IPS-18c (cell line): ENCODE measurements at regions not wholly inside any gene's neighbourhood (a gene's known extent, or its start where the extent isn't known, plus 50 kb on each side); places are given as distances from the start of the nearest gene placed in this dataset.

Experiments used
- H3K4me3 ChIP-seq: 2 replicates; pipeline ENCODE4 v1.7.0; 2013; ENCODE audit warnings: low read depth, mild to moderate bottlenecking, low read length, moderate library complexity; ENCODE audit not compliant: insufficient read depth
- H3K9me3 ChIP-seq: one replicate; pipeline ENCODE4 v1.6.1; 2013; ENCODE audit warnings: mild to moderate bottlenecking, low read length, moderate library complexity; ENCODE audit not compliant: control insufficient read depth, insufficient read depth

DNA sequence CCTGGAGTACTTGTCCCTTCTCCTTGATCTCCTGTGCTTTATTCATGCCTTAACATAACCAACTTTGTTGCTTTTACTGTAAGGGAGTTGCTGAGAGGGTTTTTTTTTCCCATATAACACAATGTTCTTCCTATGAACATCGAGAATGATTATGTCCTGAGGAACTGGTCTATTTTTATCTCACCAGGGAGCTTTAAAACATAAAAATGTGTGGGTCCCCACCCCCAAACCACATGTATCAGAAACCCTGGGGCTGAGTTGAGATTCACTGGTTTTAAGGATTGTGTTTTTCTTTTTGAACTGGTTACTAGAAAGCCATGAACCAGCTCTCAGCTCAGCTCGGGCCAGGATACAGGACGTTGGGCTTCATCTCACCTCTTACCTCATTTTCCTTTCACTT, 118.5 kb upstream of the JAG1 start:
- Histone ChIP-seq H3K9me3 (no peaks in the 10 kb centered on the region), H3K4me3 (no peak overlapping the region)

- Histone ChIP-seq H3K4me3 (no peak overlapping the region), H3K9me3 (no peaks in the 10 kb centered on the region)
Measured at GRCh38 chr20:10793766-10794165, 120.0 kb upstream of the JAG1 start.

GRCh38 chr20:10794765-10795164, 121.0 kb upstream of the JAG1 start:
- Histone ChIP-seq H3K4me3 (no peak overlapping the region), H3K9me3 (no peaks in the 10 kb centered on the region)

DNA sequence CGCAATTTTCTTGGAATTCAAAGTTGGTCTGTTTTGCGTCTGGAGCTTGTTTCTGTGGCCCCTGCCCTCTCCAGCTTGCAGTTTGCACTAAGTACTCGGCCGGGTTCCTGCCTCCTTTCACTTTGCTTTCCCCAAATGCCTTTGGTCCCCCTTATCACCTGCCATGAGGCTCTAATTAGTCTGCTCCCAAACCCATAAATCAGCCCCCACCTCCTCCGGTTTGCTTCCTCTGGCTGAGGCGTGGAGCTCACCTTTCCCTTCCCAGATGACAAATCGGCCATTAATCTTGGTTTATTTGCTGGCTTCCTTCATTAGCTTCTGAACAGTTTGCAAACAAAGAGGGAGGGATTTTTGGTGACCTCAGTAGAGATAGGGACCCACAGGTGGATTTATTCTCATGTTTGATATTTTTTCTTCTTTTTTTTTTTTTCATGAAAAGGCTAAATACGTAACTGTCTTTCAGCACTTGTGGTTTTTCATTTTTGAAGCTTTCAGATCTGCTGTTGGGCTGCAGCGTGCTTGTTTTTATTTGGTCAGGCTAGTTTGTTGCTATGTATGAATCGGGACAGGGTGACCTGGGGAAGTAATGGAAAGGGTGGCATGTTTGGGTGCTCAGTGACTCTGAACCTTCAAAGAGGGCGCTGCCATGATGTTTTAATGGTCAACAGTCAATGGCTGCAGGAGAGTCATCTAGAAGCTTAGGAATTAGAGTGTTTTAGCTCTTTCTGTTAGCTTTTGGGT, 121.7 kb upstream of the JAG1 start:
- Histone ChIP-seq H3K4me3 (no peak overlapping the region), H3K9me3 (no peaks in the 10 kb centered on the region)

DNA sequence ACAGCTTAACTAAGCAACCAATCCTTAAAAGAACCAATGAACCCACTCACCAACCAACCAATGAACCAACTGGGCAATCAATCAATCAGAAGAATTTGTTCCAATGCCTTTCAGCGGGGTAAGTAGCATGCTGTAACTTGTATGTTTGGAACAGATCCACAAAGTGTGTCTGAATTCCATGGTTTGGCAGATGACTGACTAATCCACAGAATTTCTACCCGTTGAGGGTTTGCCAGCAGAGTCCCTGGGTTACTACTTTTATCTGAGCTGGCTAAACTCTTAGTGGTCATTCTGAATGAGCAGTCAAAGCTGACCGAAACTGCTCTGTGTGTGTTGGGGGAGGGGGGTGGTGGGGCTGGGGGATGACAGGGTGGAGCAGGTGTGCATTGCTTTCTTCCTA, 125.0 kb upstream of the JAG1 start:
- Histone ChIP-seq H3K4me3 (no peak overlapping the region), H3K9me3 (no peaks in the 10 kb centered on the region)

DNA sequence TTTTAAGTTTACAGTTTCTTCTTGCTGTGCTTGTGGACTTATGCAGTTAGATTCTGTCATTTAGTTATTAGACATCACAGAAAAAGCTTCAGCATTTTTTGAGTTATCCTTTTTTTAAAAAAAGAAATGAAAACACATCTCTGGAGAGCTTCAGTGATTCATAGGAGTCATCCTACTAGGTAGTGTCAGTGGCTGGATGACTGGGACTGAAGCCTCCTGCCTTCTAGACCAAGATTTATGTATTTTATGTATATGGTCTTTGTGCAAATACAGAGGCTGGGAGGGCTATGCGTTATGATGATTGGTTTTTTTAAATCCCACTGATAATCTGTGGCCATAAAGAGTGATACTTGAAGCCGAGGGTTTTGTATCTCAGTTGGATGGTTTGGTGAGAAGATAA, 125.9 kb upstream of the JAG1 start:
- Histone ChIP-seq H3K9me3 (no peaks in the 10 kb centered on the region), H3K4me3 (no peak overlapping the region)

GRCh38 chr20:10800288-10800687, 126.5 kb upstream of the JAG1 start:
- no peak overlapping the region for H3K4me3 ChIP-seq
- no peaks in the 10 kb centered on the region for H3K9me3 ChIP-seq

GRCh38 chr20:10802236-10802635, 128.4 kb upstream of the JAG1 start:
- Histone ChIP-seq H3K9me3 (no peaks in the 10 kb centered on the region), H3K4me3 (no peak overlapping the region)

DNA sequence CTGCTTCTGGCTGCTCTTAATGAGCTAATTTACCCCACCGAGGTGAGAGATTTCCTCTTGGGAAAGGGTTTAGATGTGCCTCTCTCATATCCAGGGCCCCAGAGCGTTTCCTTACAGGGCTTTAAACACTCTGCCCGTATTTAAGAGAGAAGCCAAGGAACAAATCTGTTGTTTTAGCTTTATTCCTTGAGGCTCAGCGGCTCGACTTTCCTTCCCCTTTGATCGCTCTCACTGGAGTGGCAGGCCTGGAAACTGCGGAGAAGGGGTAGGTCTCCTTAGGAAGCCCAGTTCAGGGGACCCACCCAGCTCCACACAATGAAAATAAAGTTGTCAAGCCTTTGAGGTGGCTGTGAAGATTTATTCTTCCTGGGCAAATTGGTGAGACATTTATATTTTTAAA, 132.0 kb upstream of the JAG1 start:
- Histone ChIP-seq H3K9me3 (no peaks in the 10 kb centered on the region), H3K4me3 (no peak overlapping the region)

GRCh38 chr20:10806539-10806938, 132.7 kb upstream of the JAG1 start:
- Histone ChIP-seq H3K4me3 (no peak overlapping the region), H3K9me3 (no peaks in the 10 kb centered on the region)

GRCh38 chr20:10807013-10807412, 133.2 kb upstream of the JAG1 start:
- no peak overlapping the region for H3K4me3 ChIP-seq
- H3K9me3 ChIP-seq = no peaks in the 10 kb centered on the region

GRCh38 chr20:10812759-10813327, 139.0 kb upstream of the JAG1 start:
- no peaks in the 10 kb centered on the region for H3K9me3 ChIP-seq

DNA sequence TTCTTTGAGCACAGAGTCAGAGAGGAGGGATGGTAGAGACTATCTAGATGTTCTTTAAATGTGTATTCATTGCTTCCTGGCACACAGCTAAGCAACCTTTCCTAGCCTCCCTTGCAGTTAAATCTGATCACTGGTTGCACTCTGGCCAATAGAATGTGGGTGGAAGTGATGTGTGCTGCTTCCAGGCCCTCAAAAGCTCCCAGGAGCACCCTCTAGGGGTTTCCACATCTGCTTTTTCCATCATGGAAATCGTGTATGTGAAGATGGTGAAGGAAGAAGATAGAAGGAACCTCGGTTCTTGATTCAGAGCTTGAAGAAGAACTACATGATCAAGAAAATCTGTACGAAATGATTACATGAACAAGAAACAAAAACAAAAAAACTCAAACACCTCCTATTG, 149.8 kb upstream of the JAG1 start:
- Histone ChIP-seq H3K4me3 (no peak overlapping the region), H3K9me3 (no peaks in the 10 kb centered on the region)

More at GRCh38 chr20:10812759-10813327, 139.0 kb upstream of the JAG1 start:
- no peak overlapping the region for H3K4me3 ChIP-seq

DNA sequence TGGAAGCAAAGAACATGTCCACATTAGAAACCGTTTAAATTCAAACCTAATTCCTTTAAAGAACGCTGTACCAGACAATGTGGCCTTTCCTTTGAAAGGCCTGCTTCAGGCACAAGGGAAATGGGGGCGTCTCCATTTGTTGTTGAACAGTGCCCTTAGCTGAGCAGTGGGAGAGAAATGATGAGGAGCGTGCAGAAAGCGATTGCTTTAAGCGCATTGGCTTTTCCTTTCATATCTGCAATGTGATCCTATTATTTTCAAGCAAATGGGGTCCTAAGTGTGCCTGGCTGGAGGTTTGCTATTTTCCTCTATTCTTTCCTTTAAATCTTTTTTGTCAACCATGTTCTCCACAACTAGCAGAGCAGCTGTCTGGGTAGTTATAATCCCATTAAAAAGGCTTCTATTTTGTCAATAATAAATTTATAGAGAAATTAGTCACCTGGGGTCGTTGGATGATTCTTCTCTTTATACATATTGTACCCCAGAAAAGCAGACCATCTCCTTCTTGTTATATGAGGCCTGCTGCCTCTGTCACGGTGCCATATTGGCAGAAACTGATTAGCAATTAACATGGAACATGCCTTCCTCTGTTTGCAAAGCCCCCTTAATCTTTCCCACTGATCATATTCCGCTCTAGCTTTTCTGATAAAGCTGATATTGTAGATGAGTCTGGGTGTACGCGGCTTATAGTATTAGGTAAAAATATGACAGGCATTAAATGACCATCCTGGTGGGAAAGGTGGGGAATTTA, 151.1 kb upstream of the JAG1 start:
- H3K9me3 ChIP-seq = no peaks in the 10 kb centered on the region
- H3K4me3 ChIP-seq = no peak overlapping the region

DNA sequence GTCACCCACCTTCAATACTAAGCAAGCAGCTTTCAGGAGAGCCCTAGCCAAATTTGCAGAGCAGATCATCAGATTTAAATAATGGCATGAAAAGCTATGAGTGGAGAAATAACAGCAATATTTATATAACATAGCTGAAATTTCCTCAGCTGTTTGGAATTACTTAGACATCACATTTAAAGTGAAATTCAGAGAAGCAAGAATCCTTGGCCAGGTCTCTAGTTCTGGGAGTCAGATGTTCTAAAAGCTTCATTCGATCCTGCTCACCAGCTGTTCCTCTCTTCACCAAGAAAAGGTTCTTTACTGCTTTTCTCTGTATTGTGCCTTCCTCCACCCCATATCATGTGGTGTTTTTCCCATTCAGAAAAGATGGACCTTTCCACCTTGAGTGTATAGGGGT, 152.3 kb upstream of the JAG1 start:
- H3K9me3 ChIP-seq = no peaks in the 10 kb centered on the region

GRCh38 chr20:10828180-10828579, 154.4 kb upstream of the JAG1 start:
- Histone ChIP-seq H3K4me3 (no peak overlapping the region), H3K9me3 (no peaks in the 10 kb centered on the region)

More for the DNA sequence above, 152.3 kb upstream of the JAG1 start:
- H3K4me3 ChIP-seq = no peak overlapping the region

DNA sequence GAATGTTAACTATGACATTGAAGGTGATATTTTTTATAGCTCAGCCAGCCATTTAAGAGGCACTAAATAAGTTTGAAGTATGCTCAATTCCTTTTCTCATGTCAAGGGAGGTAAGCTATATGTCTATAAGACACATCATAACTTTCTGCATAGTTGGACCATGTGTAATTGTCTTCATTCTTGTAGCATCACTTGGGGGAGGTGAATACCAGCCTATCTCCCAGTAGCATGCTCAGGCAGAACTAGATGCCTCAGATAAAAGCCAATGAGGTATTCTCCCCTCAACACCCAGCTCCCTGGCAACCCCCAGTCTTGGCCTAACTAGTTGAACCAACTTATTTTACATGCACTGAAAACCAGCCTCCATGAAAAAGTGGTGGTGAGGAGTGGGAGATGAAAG, 158.3 kb upstream of the JAG1 start:
- Histone ChIP-seq H3K9me3 (no peaks in the 10 kb centered on the region), H3K4me3 (no peak overlapping the region)

DNA sequence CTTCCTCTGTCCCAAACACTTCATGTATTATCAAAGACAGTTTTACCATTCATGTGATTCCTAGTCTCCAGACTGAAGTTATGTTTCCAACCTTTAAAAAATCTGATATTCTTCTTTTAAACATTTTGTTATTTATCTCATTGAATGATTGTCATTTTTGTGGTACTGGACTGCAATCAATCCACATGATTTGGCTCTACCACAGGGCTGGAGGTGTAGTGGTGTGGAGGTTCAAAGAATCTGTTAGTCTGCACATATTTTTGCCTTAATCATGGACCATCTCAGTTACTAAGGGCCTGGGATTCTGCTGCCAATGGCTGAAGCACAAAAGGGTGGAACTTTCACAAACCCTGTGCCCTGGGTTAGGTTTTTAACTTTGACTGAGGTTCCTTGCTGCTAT, 164.1 kb upstream of the JAG1 start:
- no peaks in the 10 kb centered on the region for H3K9me3 ChIP-seq
- no peak overlapping the region for H3K4me3 ChIP-seq
